ENCODE measurements at regions not wholly inside any gene's neighbourhood (a gene's known extent, or its start where the extent isn't known, plus 50 kb on each side); places are given as distances from the start of the nearest gene placed in this dataset.

GRCh38 chr18:64208516-64208915, 59.6 kb upstream of the LINC00305 start:
- DNase-seq = no peak

GRCh38 chr18:64207820-64208219, 58.9 kb upstream of the LINC00305 start:
- peak; percentile 4 to 7 for DNase-seq

GRCh38 chr18:64203295-64203694, 54.4 kb upstream of the LINC00305 start:
- no peak for DNase-seq

GRCh38 chr18:64202863-64203262, 54.0 kb upstream of the LINC00305 start:
- DNase-seq = peak; percentile 17 to 35

DNA sequence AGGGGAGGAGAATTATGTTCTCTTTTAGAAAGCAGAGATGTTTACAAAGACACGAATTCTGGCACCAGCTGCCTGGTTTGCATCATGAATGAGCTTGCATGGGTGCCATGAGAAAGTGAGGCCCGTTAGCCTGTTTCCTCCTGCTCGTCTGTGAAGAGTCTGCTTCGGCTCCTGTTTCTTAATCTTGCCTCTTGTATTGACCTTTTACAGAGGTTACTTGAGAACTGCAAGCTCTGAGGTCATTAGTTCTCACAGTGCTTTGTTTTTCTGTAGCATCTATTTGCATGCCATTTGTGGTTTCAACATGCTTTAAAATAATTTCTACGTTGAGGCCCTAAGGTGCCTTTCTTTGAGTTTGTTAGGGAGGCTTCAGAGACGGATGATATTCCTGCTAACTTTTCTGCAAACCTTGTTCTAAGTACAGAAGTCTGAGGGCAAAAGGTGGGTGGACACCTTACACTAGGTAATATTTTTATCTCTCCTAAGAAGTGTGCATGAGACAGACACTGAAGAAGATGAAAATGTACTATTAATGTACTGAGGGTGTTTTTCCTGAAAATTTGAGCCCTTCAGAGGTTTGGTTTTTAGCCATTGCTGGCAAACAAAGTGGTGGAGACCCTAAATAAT, 53.4 kb upstream of the LINC00305 start:
- DNase-seq = no peak

- DNase-seq = no peak
These were observed 52.9 kb upstream of the LINC00305 start for GRCh38 chr18:64201781-64202180.

DNA sequence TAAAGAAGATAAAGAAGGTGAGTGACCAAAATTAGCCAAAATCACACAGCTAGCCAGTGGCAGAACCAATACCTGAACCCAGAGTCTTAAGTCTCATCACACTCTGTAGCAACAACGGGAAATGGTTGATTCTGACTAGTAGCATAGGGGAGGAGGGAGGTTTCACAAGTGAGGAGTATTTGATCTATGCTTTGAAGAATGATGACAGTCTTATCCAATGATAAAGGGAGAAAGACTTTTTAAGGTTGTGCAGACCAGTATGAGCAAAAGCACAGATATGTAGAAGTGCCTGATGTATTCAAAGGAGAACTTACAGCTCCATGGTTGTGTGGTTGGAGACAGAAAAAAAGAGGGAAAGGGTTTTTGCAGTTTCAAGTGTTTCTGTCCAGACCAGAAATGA, 50.7 kb upstream of the LINC00305 start:
- no peak for DNase-seq
